ENCODE measurements at regions not wholly inside any gene's neighbourhood (a gene's known extent, or its start where the extent isn't known, plus 50 kb on each side); places are given as distances from the start of the nearest gene placed in this dataset.

DNA sequence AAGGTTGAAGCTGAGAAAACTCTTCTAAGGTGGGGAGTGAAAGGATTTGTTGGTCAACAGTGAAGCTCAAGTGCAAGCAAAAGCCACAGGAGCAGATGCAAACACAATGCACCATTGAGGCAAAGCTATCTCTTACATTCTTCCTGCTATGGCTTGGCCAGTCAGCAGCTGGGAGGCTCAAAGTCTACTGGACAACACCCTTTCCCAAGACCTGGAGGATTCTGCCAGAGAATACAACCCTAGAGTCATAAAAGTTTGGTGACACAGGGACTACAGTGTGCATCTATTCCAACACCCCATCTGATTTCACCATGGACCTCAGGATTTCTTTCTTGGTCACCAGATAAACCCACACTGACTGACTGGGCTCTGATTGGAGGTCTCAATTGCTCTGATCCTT, 342.0 kb downstream of the HRH4 start:
- no peak for DNase-seq
- Histone ChIP-seq H3K9me3 (replicated peaks in 1 of 3) (no peaks in the 10 kb centered on the region), H3K4me1 (replicated peaks in 1 of 2) (no peaks in the 10 kb centered on the region), H3K4me3 (no peak overlapping the region), H3K27ac (no peak overlapping the region), H3K27me3 (no peaks in the 10 kb centered on the region), H3K36me3 (replicated peaks in 1 of 2) (no peaks in the 10 kb centered on the region)
- intact Hi-C loops (cut with DNase I): no loop called here
- TF ChIP-seq, protein P1, sequence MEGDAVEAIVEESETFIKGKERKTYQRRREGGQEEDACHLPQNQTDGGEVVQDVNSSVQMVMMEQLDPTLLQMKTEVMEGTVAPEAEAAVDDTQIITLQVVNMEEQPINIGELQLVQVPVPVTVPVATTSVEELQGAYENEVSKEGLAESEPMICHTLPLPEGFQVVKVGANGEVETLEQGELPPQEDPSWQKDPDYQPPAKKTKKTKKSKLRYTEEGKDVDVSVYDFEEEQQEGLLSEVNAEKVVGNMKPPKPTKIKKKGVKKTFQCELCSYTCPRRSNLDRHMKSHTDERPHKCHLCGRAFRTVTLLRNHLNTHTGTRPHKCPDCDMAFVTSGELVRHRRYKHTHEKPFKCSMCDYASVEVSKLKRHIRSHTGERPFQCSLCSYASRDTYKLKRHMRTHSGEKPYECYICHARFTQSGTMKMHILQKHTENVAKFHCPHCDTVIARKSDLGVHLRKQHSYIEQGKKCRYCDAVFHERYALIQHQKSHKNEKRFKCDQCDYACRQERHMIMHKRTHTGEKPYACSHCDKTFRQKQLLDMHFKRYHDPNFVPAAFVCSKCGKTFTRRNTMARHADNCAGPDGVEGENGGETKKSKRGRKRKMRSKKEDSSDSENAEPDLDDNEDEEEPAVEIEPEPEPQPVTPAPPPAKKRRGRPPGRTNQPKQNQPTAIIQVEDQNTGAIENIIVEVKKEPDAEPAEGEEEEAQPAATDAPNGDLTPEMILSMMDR (IDR thresholded peaks at IDR 0.05): no peak
- no peak for TF ChIP-seq POLR2A (IDR thresholded peaks at IDR 0.05)

DNA sequence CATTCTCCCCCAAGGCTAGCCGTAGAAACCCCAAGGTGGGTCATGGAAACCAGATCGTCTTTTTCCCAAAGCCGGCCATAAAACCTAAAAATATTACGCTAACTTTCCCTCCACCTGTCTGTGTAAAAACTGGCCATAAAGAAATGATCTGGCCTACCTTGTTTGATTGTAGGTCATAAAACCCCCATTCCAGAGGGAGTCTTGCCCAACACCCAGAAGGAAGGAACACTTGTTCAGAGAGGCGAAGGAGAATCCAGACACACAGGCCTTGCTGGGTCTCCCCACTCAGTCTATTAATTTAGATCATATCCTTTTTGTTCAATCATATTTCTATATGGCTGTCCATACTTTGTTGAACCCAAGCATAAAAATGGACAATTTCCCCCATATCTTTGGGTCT, 344.7 kb downstream of the HRH4 start:
- no peak overlapping the region for H3K27ac ChIP-seq
- H3K27me3 ChIP-seq: no peaks in the 10 kb centered on the region
- H3K4me3 ChIP-seq: no peak overlapping the region
- intact Hi-C loops (cut with DNase I): no loop called here
- TF ChIP-seq, protein P1 (IDR thresholded peaks at IDR 0.05): no peak
- TF ChIP-seq POLR2A (IDR thresholded peaks at IDR 0.05): no peak
- no peak for DNase-seq
- H3K4me1 ChIP-seq (replicated peaks in 1 of 2): no peaks in the 10 kb centered on the region
- no peaks in the 10 kb centered on the region for H3K9me3 ChIP-seq (replicated peaks in 1 of 3)
- 90 to 97% (median 94%) methylated on average over 5 of the region's 5 CpGs for WGBS, 4 donors
- no peaks in the 10 kb centered on the region for H3K36me3 ChIP-seq (replicated peaks in 1 of 2)

- Histone ChIP-seq H3K27ac (no peak overlapping the region), H3K9me3 (replicated peaks in 1 of 3) (no peaks in the 10 kb centered on the region), H3K4me3 (no peak overlapping the region), H3K27me3 (no peaks in the 10 kb centered on the region), H3K4me1 (replicated peaks in 1 of 2) (no peaks in the 10 kb centered on the region), H3K36me3 (replicated peaks in 1 of 2) (no peaks in the 10 kb centered on the region)
- WGBS, 4 donors: 73 to 83% (median 80%) methylated on average over 7 of the region's 7 CpGs
- TF ChIP-seq POLR2A (IDR thresholded peaks at IDR 0.05): no peak
- TF ChIP-seq, protein P1 (IDR thresholded peaks at IDR 0.05): no peak
- intact Hi-C loops (cut with DNase I): no loop called here
- DNase-seq: no peak
These were observed 348.9 kb downstream of the HRH4 start for GRCh38 chr18:24809173-24809950.

DNA sequence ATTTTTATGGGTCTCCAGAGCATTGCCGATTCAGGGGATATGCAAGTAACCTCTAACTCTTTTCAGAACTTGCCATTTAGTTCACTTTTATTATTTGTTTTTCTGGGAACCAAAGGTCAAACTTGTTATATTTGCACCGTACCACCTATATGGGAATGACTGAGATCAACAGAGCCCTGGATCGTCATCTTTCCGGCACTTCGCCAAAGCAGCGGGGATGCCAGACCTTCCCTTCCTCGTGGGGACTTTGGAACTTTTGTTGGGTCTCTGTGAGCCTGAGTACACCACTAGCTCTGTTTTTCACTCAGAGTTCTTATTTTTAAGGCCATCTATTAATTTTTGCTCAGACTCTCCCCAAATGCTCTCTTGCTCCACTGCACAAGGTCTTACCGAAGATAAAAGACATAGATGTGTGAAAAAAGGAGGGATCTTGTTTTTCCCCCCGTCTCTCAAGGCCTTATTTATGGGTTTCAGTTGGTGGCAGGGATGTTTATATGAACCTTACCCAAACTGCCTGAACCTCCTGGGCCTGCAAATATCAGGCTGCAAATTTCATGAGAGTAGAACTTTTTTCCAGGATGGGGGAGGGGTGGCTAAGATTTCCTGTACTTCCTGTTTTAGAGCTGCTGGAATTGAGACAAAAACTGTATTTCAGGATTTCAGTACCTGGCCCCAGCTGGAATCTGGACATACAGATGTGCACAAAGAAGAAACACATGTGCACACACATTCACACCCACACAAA, 350.3 kb downstream of the HRH4 start:
- TF ChIP-seq, protein P1 (IDR thresholded peaks at IDR 0.05): no peak
- TF ChIP-seq POLR2A (IDR thresholded peaks at IDR 0.05): no peak
- no peaks in the 10 kb centered on the region for H3K9me3 ChIP-seq (replicated peaks in 1 of 3)
- no peaks in the 10 kb centered on the region for H3K36me3 ChIP-seq (replicated peaks in 1 of 2)
- 76 to 84% (median 79%) methylated on average over 9 of the region's 9 CpGs for WGBS, 4 donors
- no peak overlapping the region for H3K27ac ChIP-seq
- no peak overlapping the region for H3K4me3 ChIP-seq
- no peaks in the 10 kb centered on the region for H3K27me3 ChIP-seq
- DNase-seq: no peak
- intact Hi-C loops (cut with DNase I): no loop called here
- no peaks in the 10 kb centered on the region for H3K4me1 ChIP-seq (replicated peaks in 1 of 2)

All from adrenal gland (tissue), 9 donors.